IPS DF 4.7 (cell line): ENCODE measurements at regions not wholly inside any gene's neighbourhood (a gene's known extent, or its start where the extent isn't known, plus 50 kb on each side); places are given as distances from the start of the nearest gene placed in this dataset.
A peak's percentile ranks its signal among the peaks of the same experiment; 100 is the strongest.

Experiments
- DNase-seq: peaks from one replicate; pipeline ENCODE4 v3.0.0-alpha.2; 2013; ENCODE audit warnings: low spot score; ENCODE audit errors: extremely low read depth

GRCh38 chr12:59240048-59240447, 319.7 kb upstream of the LRIG3 start:
- no peak for DNase-seq

- no peak for DNase-seq
These were observed 314.1 kb upstream of the LRIG3 start for GRCh38 chr12:59234391-59234790.

GRCh38 chr12:59230334-59230733, 310.0 kb upstream of the LRIG3 start:
- no peak for DNase-seq

GRCh38 chr12:59219148-59219547, 298.8 kb upstream of the LRIG3 start:
- no peak for DNase-seq

- DNase-seq, result no peak
These were observed 276.7 kb upstream of the LRIG3 start for GRCh38 chr12:59196989-59197388.

GRCh38 chr12:59194794-59195193, 274.5 kb upstream of the LRIG3 start:
- peak; percentile 14 for DNase-seq

GRCh38 chr12:59193476-59194050, 273.3 kb upstream of the LRIG3 start:
- no peak for DNase-seq

GRCh38 chr12:59191372-59191771, 271.1 kb upstream of the LRIG3 start:
- no peak for DNase-seq

GRCh38 chr12:59186451-59186850, 266.1 kb upstream of the LRIG3 start:
- DNase-seq, result no peak

- no peak for DNase-seq
These were observed 265.0 kb upstream of the LRIG3 start for GRCh38 chr12:59185295-59185694.

- no peak for DNase-seq
These were observed 262.6 kb upstream of the LRIG3 start for GRCh38 chr12:59182658-59183455.

GRCh38 chr12:59182191-59182590, 261.9 kb upstream of the LRIG3 start:
- no peak for DNase-seq

GRCh38 chr12:59181196-59181777, 261.0 kb upstream of the LRIG3 start:
- DNase-seq, result no peak

- DNase-seq, result no peak
These were observed 258.9 kb upstream of the LRIG3 start for GRCh38 chr12:59179231-59179630.

- no peak for DNase-seq
These were observed 253.4 kb upstream of the LRIG3 start for GRCh38 chr12:59173695-59174094.

- no peak for DNase-seq
These were observed 248.3 kb upstream of the LRIG3 start for GRCh38 chr12:59168647-59169046.

- DNase-seq, result no peak
These were observed 246.2 kb upstream of the LRIG3 start for GRCh38 chr12:59166457-59166856.

GRCh38 chr12:59164991-59165718, 244.9 kb upstream of the LRIG3 start:
- no peak for DNase-seq

- no peak for DNase-seq
These were observed 243.9 kb upstream of the LRIG3 start for GRCh38 chr12:59164226-59164625.

GRCh38 chr12:59158681-59159080, 238.4 kb upstream of the LRIG3 start:
- no peak for DNase-seq

GRCh38 chr12:59158066-59158465, 237.8 kb upstream of the LRIG3 start:
- no peak for DNase-seq

GRCh38 chr12:59155448-59155847, 235.1 kb upstream of the LRIG3 start:
- no peak for DNase-seq
